ENCODE measurements at regions not wholly inside any gene's neighbourhood (a gene's known extent, or its start where the extent isn't known, plus 50 kb on each side); places are given as distances from the start of the nearest gene placed in this dataset.
"Not testable (repeated sequence)": the region's sequence is repeated elsewhere in the genome, so short reads cannot be mapped to it uniquely, and the experiment has no call there.

GRCh38 chr4:12140864-12141263 lies 712.2 kb upstream of the HS3ST1 start:
- no peak for DNase-seq

- no peak for DNase-seq
Measured at GRCh38 chr4:12139296-12139695, 710.6 kb upstream of the HS3ST1 start.

- no peak for DNase-seq
Measured at GRCh38 chr4:12138488-12138887, 709.8 kb upstream of the HS3ST1 start.

- no peak for DNase-seq
Measured at GRCh38 chr4:12137575-12137974, 708.9 kb upstream of the HS3ST1 start.

GRCh38 chr4:12126474-12126873 lies 697.8 kb upstream of the HS3ST1 start:
- no peak for DNase-seq

- no peak for DNase-seq
Measured at GRCh38 chr4:12124138-12124537, 695.4 kb upstream of the HS3ST1 start.

- no peak for DNase-seq
Measured at GRCh38 chr4:12123707-12124106, 695.0 kb upstream of the HS3ST1 start.

GRCh38 chr4:12122316-12122715 lies 693.6 kb upstream of the HS3ST1 start:
- no peak for DNase-seq

- no peak for DNase-seq
Measured at GRCh38 chr4:12120968-12121367, 692.3 kb upstream of the HS3ST1 start.

- DNase-seq = no peak
Measured at GRCh38 chr4:12118651-12119213, 690.0 kb upstream of the HS3ST1 start.

- DNase-seq = no peak
Measured at GRCh38 chr4:12116009-12116552, 687.4 kb upstream of the HS3ST1 start.

- DNase-seq = no peak
Measured at GRCh38 chr4:12110627-12111026, 681.9 kb upstream of the HS3ST1 start.

- not testable (repeated sequence) for DNase-seq
Measured at GRCh38 chr4:12109056-12109455, 680.4 kb upstream of the HS3ST1 start.

GRCh38 chr4:12105519-12105918 lies 676.8 kb upstream of the HS3ST1 start:
- no peak for DNase-seq

- DNase-seq = not testable (repeated sequence)
Measured at GRCh38 chr4:12089920-12090319, 661.2 kb upstream of the HS3ST1 start.

GRCh38 chr4:12084690-12085089 lies 656.0 kb upstream of the HS3ST1 start:
- no peak for DNase-seq

GRCh38 chr4:12071316-12071715 lies 642.6 kb upstream of the HS3ST1 start:
- no peak for DNase-seq

GRCh38 chr4:12053966-12054365 lies 625.3 kb upstream of the HS3ST1 start:
- no peak for DNase-seq

GRCh38 chr4:12053556-12053955 lies 624.9 kb upstream of the HS3ST1 start:
- DNase-seq = no peak

- DNase-seq = no peak
Measured at GRCh38 chr4:12050357-12050756, 621.7 kb upstream of the HS3ST1 start.

- DNase-seq = no peak
Measured at GRCh38 chr4:12042818-12043217, 614.1 kb upstream of the HS3ST1 start.

GRCh38 chr4:12041828-12042227 lies 613.1 kb upstream of the HS3ST1 start:
- no peak for DNase-seq

- no peak for DNase-seq
Measured at GRCh38 chr4:12036450-12036849, 607.8 kb upstream of the HS3ST1 start.

GRCh38 chr4:12028258-12028657 lies 599.6 kb upstream of the HS3ST1 start:
- no peak for DNase-seq

- DNase-seq = no peak
Measured at GRCh38 chr4:12022409-12022808, 593.7 kb upstream of the HS3ST1 start.
